SK-N-SH (cell line): ENCODE measurements at regions not wholly inside any gene's neighbourhood (a gene's known extent, or its start where the extent isn't known, plus 50 kb on each side); places are given as distances from the start of the nearest gene placed in this dataset.
"Not testable (repeated sequence)": the region's sequence is repeated elsewhere in the genome, so short reads cannot be mapped to it uniquely, and the experiment has no call there.

Source experiments
- CTCF ChIA-PET: fragments of 300-600, 350-600 bp; formaldehyde crosslinking; extraction: SDS; loops from one replicate; lab custom pipeline; 2021; lab: Yijun Ruan, JAX
- POLR2A ChIA-PET: fragments of 350-600 bp; sonication (Branson Sonifier 250); formaldehyde crosslinking; extraction: SDS; loops from one replicate; lab custom pipeline; 2020; ENCODE audit warnings: antibody characterized with exemption, inconsistent platforms; lab: Yijun Ruan, JAX
- DNase-seq: peaks from one replicate; pipeline ENCODE4 v3.0.0; 2012
- H2AFZ ChIP-seq: fragments of 200-600 bp; sonication (generic); 2 replicates; pipeline ENCODE4 v1.8.1; 2016; ENCODE audit warnings: antibody characterized with exemption, mild to moderate bottlenecking, low read depth
- H3F3A ChIP-seq: fragments of 200-600 bp; sonication (generic); replicated peaks from 2 replicates; pipeline ENCODE3; 2016; ENCODE audit warnings: antibody characterized with exemption, mild to moderate bottlenecking; ENCODE audit not compliant: insufficient read depth
- H3K27ac ChIP-seq, 2 experiments: fragments of 200-500 bp in 1 of 2; fragments of 200-600 bp in 1 of 2; sonication (Bioruptor generic) in 1 of 2; sonication (generic), shearing (Covaris generic) in 1 of 2; 2 replicates each; pipeline versions ENCODE4 v1.5.1 to v1.6.1; 2014 to 2016; ENCODE audit warnings: low read depth in 2 of 2, inconsistent platforms in 1 of 2, low read length in 1 of 2, mild to moderate bottlenecking in 1 of 2, mixed read lengths in 1 of 2
- H3K27me3 ChIP-seq: fragments of 200-600 bp; sonication (generic), shearing (Covaris generic); 2 replicates; pipeline ENCODE4 v1.6.1; 2016; ENCODE audit warnings: mixed run types; ENCODE audit not compliant: insufficient read depth
- H3K36me3 ChIP-seq, 2 experiments: fragments of 200-500 bp in 1 of 2; fragments of 200-600 bp in 1 of 2; sonication (Bioruptor generic) in 1 of 2; sonication (generic) in 1 of 2; replicated peaks in 1 of 2; 2 replicates each; pipeline versions ENCODE3 to v1.5.1; 2014 to 2016; ENCODE audit warnings: low read length in 1 of 2, mild to moderate bottlenecking in 1 of 2; ENCODE audit not compliant: insufficient read depth in 2 of 2, control insufficient read depth in 1 of 2
- H3K4me1 ChIP-seq, 2 experiments: fragments of 200-500 bp in 1 of 2; fragments of 200-600 bp in 1 of 2; sonication (Bioruptor generic) in 1 of 2; sonication (generic), shearing (Covaris generic) in 1 of 2; 2 replicates each; pipeline versions ENCODE4 v1.5.1 to v1.6.1; 2014 to 2016; ENCODE audit warnings: low read depth in 1 of 2, low read length in 1 of 2, mixed run types in 1 of 2; ENCODE audit not compliant: insufficient read depth in 2 of 2, control insufficient read depth in 1 of 2
- H3K4me2 ChIP-seq: fragments of 200-600 bp; sonication (generic), shearing (Covaris generic); 2 replicates; pipeline ENCODE4 v1.6.1; 2017; ENCODE audit warnings: mixed run types
- H3K4me3 ChIP-seq, 2 experiments: fragments of 200-500 bp in 1 of 2; fragments of 200-600 bp in 1 of 2; sonication (Bioruptor generic) in 1 of 2; sonication (generic), shearing (Covaris generic) in 1 of 2; 2 replicates each; pipeline versions ENCODE4 v1.5.1 to v1.8.1; 2014 to 2016; ENCODE audit warnings: low read depth in 2 of 2, inconsistent platforms in 1 of 2, low read length in 1 of 2, mild to moderate bottlenecking in 1 of 2, mixed read lengths in 1 of 2, moderate library complexity in 1 of 2
- H3K79me2 ChIP-seq: fragments of 200-600 bp; sonication (generic); 2 replicates; pipeline ENCODE4 v1.8.1; 2017; ENCODE audit warnings: mild to moderate bottlenecking; ENCODE audit not compliant: insufficient read depth
- H3K9ac ChIP-seq: fragments of 200-600 bp; sonication (generic); 2 replicates; pipeline ENCODE4 v1.6.1; 2017; ENCODE audit warnings: mixed run types
- H3K9me2 ChIP-seq: fragments of 200-600 bp; sonication (generic); 2 replicates; pipeline ENCODE4 v1.6.1; 2017; ENCODE audit warnings: mixed run types
- H3K9me3 ChIP-seq: fragments of 200-600 bp; sonication (generic); 2 replicates; pipeline ENCODE4 v1.6.1; 2017; ENCODE audit warnings: mixed run types, mild to moderate bottlenecking, moderate library complexity
- H4K20me1 ChIP-seq: fragments of 200-600 bp; sonication (generic); 2 replicates; pipeline ENCODE4 v1.6.1; 2017; ENCODE audit warnings: mild to moderate bottlenecking, mixed run types; ENCODE audit not compliant: insufficient read depth
- GATA2 ChIP-seq: sonication (generic); formaldehyde crosslinking; IDR thresholded peaks from 2 replicates; pipeline ENCODE4 v1.5.0; 2020; ENCODE audit warnings: mild to moderate bottlenecking, missing genetic modification reagents
- MXI1 ChIP-seq: IDR thresholded peaks from 2 replicates; pipeline ENCODE4 v1.6.1; 2012; ENCODE audit warnings: mild to moderate bottlenecking, low read depth, low read length, improper control_type of control experiment
- POLR2AphosphoS5 ChIP-seq: IDR thresholded peaks from 2 replicates; pipeline ENCODE4 v1.6.1; 2012; ENCODE audit warnings: low read depth, low read length
- RAD21 ChIP-seq: IDR thresholded peaks from 2 replicates; pipeline ENCODE4 v1.6.1; 2012; ENCODE audit warnings: mild to moderate bottlenecking, low read length
- USF2 ChIP-seq: fragments of 150-350 bp; IDR thresholded peaks from 2 replicates; pipeline ENCODE4 v1.6.1; 2017; ENCODE audit warnings: antibody characterized with exemption, low read length, low read depth, borderline replicate concordance
- WGBS: methylation state at CpG from one replicate; pipeline ENCODE4 v1.1.6; 2017; ENCODE audit warnings: low lambda C conversion rate; 5-methylcytosine and 5-hydroxymethylcytosine counted together

- no peak overlapping the region for H3K4me2 ChIP-seq
- no peak overlapping the region for H3K4me3 ChIP-seq
- no peak overlapping the region for H3K27ac ChIP-seq
- no peak for DNase-seq
- WGBS: 14% methylated on average over 5 of the region's 6 CpGs
- ChIA-PET POLR2A (interaction anchor here (1.5 kb wide), 1 partner anchor 15 kb away, joined by 4 read pairs; no protein-coding TSS in a partner anchor), CTCF (interaction anchor here (0.7 to 11.2 kb wide), 58 partner anchors 8 to 665 kb away, joined by 3 to 271 read pairs (median 5); no protein-coding TSS in a partner anchor)
- H3K9me3 ChIP-seq: no peaks in the 10 kb centered on the region
- H3K4me1 ChIP-seq: peaks cover 0 to 5% of the 10 kb centered on the region in 2 experiments; a peak in 2 of 4 replicates
- TF ChIP-seq MXI1 (no peak), POLR2AphosphoS5 (no peak)
- H4K20me1 ChIP-seq: no peaks in the 10 kb centered on the region
- no peaks in the 10 kb centered on the region for H3K9me2 ChIP-seq
- H3K27me3 ChIP-seq: peaks cover 26% of the 10 kb centered on the region; the same call in 1 of the 2 replicates
- no peak overlapping the region for H2AFZ ChIP-seq
- H3F3A ChIP-seq: no peaks in the 10 kb centered on the region
- H3K9ac ChIP-seq: no peak overlapping the region
- no peaks in the 10 kb centered on the region for H3K36me3 ChIP-seq
- no peaks in the 10 kb centered on the region for H3K79me2 ChIP-seq
Measured at GRCh38 chr1:204792354-204792692, 78.3 kb upstream of the NFASC start.

GRCh38 chr1:204793259-204793914 is 77.3 kb upstream of the NFASC start:
- Histone ChIP-seq H3K79me2 (no peaks in the 10 kb centered on the region), H2AFZ (no peak overlapping the region), H3K9ac (no peak overlapping the region), H3K4me3 (no peak overlapping the region), H3K27me3 (peaks cover 26% of the 10 kb centered on the region; the same call in 1 of the 2 replicates), H3K9me2 (no peaks in the 10 kb centered on the region), H4K20me1 (no peaks in the 10 kb centered on the region), H3K9me3 (no peaks in the 10 kb centered on the region), H3F3A (no peaks in the 10 kb centered on the region), H3K4me1 (peaks cover 0 to 5% of the 10 kb centered on the region in 2 experiments; a peak in 2 of 4 replicates), H3K27ac (no peak overlapping the region), H3K36me3 (no peaks in the 10 kb centered on the region), H3K4me2 (no peak overlapping the region)
- DNase-seq: peak; percentile 48
- POLR2A ChIA-PET: interaction anchor here (0.6 kb wide), 1 partner anchor 219 kb away, joined by 3 read pairs; no protein-coding TSS in a partner anchor
- CTCF ChIA-PET: interaction anchor here (0.9 to 11.2 kb wide), 16 partner anchors 12 to 252 kb away, joined by 3 to 271 read pairs (median 10); no protein-coding TSS in a partner anchor
- no peak for TF ChIP-seq USF2
- peak; percentile 49; the same call in 1 of the 2 replicates for TF ChIP-seq GATA2 (CRISPR knock-in tag)
- TF ChIP-seq RAD21: no peak
- 69% methylated on average over 7 of the region's 7 CpGs for WGBS

- H3K36me3 ChIP-seq, H3F3A ChIP-seq, H3K79me2 ChIP-seq, H3K9me3 ChIP-seq, H4K20me1 ChIP-seq, DNase-seq, H3K4me1 ChIP-seq, H3K9ac ChIP-seq, H2AFZ ChIP-seq, H3K4me2 ChIP-seq, H3K4me3 ChIP-seq, H3K9me2 ChIP-seq, POLR2A ChIA-PET, H3K27ac ChIP-seq: not testable (repeated sequence)
- CTCF ChIA-PET: interaction anchor here (0.8 to 11.2 kb wide), 5 partner anchors 9 to 226 kb away, joined by 3 to 271 read pairs (median 3); no protein-coding TSS in a partner anchor
- 36% methylated on average over 2 of the region's 2 CpGs for WGBS
- H3K27me3 ChIP-seq: peaks cover 23% of the 10 kb centered on the region; the same call in 1 of the 2 replicates
Measured at GRCh38 chr1:204796886-204797285, 73.8 kb upstream of the NFASC start.
